Stomach (tissue), 8 donors: ENCODE measurements at regions not wholly inside any gene's neighbourhood (a gene's known extent, or its start where the extent isn't known, plus 50 kb on each side); places are given as distances from the start of the nearest gene placed in this dataset.
"Not testable (repeated sequence)": the region's sequence is repeated elsewhere in the genome, so short reads cannot be mapped to it uniquely, and the experiment has no call there.

Experiments
- DNase-seq, 2 donors: peaks; one replicate each; pipeline versions ENCODE4 v3.0.0 to v3.0.0-alpha.2; 2013 to 2019
- H3K27ac ChIP-seq, 5 donors: fragments of 200-600 bp in 4 of 5; sonication (generic) in 4 of 5; one replicate each; pipeline ENCODE4 v1.5.1; 2013 to 2019; ENCODE audit warnings: mild to moderate bottlenecking in 1 of 5, moderate library complexity in 1 of 5
- H3K27me3 ChIP-seq, 3 donors: fragments of 200-600 bp; sonication (generic); one replicate each; pipeline ENCODE4 v1.5.1; 2017 to 2019; ENCODE audit warnings: mixed run types in 1 of 3
- H3K36me3 ChIP-seq, 4 donors: fragments of 200-600 bp; sonication (generic); 1 replicate in 3 of 4; 2 replicates in 1 of 4; pipeline ENCODE4 v1.5.1; 2016 to 2019
- H3K4me1 ChIP-seq, 4 donors: fragments of 200-600 bp; sonication (generic); one replicate each; pipeline ENCODE4 v1.5.1; 2016 to 2019
- H3K4me3 ChIP-seq, 4 donors: fragments of 200-600 bp; sonication (generic) in 3 of 4; one replicate each; pipeline ENCODE4 v1.5.1; 2016 to 2019; ENCODE audit warnings: mild to moderate bottlenecking in 1 of 4
- H3K9me3 ChIP-seq, 4 donors: fragments of 200-600 bp; sonication (generic); one replicate each; pipeline ENCODE4 v1.5.1; 2016 to 2019
- CTCF ChIP-seq, 7 experiments: fragments of 450-650 bp in 4 of 7; fragments of 200-600 bp in 3 of 7; sonication (generic) in 3 of 7; IDR thresholded peaks; one replicate each; pipeline ENCODE4 v1.5.1; 2016 to 2019; ENCODE audit warnings: antibody characterized with exemption in 7 of 7, control low read depth in 2 of 7, mild to moderate bottlenecking in 1 of 7
- EP300 ChIP-seq: sonication (generic); formaldehyde crosslinking; IDR thresholded peaks from one replicate; pipeline ENCODE4 v1.6.1; 2017; ENCODE audit warnings: antibody characterized with exemption
- POLR2A ChIP-seq, 4 donors: fragments of 450-650 bp; IDR thresholded peaks; one replicate each; pipeline ENCODE4 v1.6.1; 2016; ENCODE audit warnings: antibody characterized with exemption in 4 of 4, control low read depth in 2 of 4, mild to moderate bottlenecking in 1 of 4, moderate library complexity in 1 of 4
- POLR2AphosphoS5 ChIP-seq, 3 donors: sonication (generic); formaldehyde crosslinking; IDR thresholded peaks; one replicate each; pipeline ENCODE4 v1.6.1; 2016; ENCODE audit warnings: antibody characterized with exemption in 3 of 3
- WGBS, 5 donors: extraction: QIAGEN DNeasy Blood & Tissue Kit in 3 of 5; methylation state at CpG; one replicate each; pipeline versions ENCODE4 v1.1.5 to v1.1.7; 2013 to 2018; 5-methylcytosine and 5-hydroxymethylcytosine counted together
- intact Hi-C: fragments of 100-400 bp; cut with DNase I; formaldehyde crosslinking; loops from one replicate; pipeline ENCODE4 v1.15.1; 2023; ENCODE audit warnings: low total_unique reads
- donor health status: healthy with polysubstance abuse.
- donor health status: Bipolar disorder and iron deficiency.
- donor health status: healthy.

GRCh38 chr12:75805320-75805719 is 226.3 kb downstream of the PHLDA1 start:
- TF ChIP-seq POLR2A (IDR thresholded peaks at IDR 0.05) (no peak), EP300 (no peak), POLR2AphosphoS5 (IDR thresholded peaks at IDR 0.05) (no peak), CTCF (IDR thresholded peaks at IDR 0.05) (no peak)
- H3K4me3 ChIP-seq, result no peak overlapping the region
- H3K36me3 ChIP-seq, result no peaks in the 10 kb centered on the region
- no peak overlapping the region for H3K27ac ChIP-seq
- no peak for DNase-seq
- H3K9me3 ChIP-seq, result no peaks in the 10 kb centered on the region
- no peaks in the 10 kb centered on the region for H3K27me3 ChIP-seq
- WGBS, 5 donors, result 76 to 88% (median 81%) methylated on average over 2 of the region's 2 CpGs
- no peaks in the 10 kb centered on the region for H3K4me1 ChIP-seq
- intact Hi-C loops, result no loop called here

GRCh38 chr12:75798136-75798926 is 233.2 kb downstream of the PHLDA1 start:
- Histone ChIP-seq H3K9me3 (no peaks in the 10 kb centered on the region), H3K27me3 (no peaks in the 10 kb centered on the region), H3K27ac (no peak overlapping the region), H3K4me3 (no peak overlapping the region), H3K36me3 (no peaks in the 10 kb centered on the region), H3K4me1 (no peaks in the 10 kb centered on the region)
- no peak for DNase-seq
- no peak for TF ChIP-seq EP300
- no peak for TF ChIP-seq POLR2AphosphoS5 (IDR thresholded peaks at IDR 0.05)
- no peak for TF ChIP-seq CTCF (IDR thresholded peaks at IDR 0.05)
- no peak for TF ChIP-seq POLR2A (IDR thresholded peaks at IDR 0.05)
- intact Hi-C loops, result no loop called here
- 47 to 60% (median 54%) methylated on average over 4 of the region's 4 CpGs for WGBS, 5 donors

GRCh38 chr12:75795125-75795524 is 236.5 kb downstream of the PHLDA1 start:
- intact Hi-C loops, result no loop called here
- no peaks in the 10 kb centered on the region for H3K27me3 ChIP-seq
- DNase-seq, result no peak
- TF ChIP-seq EP300 (no peak), POLR2A (IDR thresholded peaks at IDR 0.05) (no peak), POLR2AphosphoS5 (IDR thresholded peaks at IDR 0.05) (no peak), CTCF (IDR thresholded peaks at IDR 0.05) (no peak)
- H3K36me3 ChIP-seq, result no peaks in the 10 kb centered on the region
- no peaks in the 10 kb centered on the region for H3K4me1 ChIP-seq
- no peaks in the 10 kb centered on the region for H3K9me3 ChIP-seq
- H3K4me3 ChIP-seq, result no peak overlapping the region
- no peak overlapping the region for H3K27ac ChIP-seq

GRCh38 chr12:75792687-75793086 is 238.9 kb downstream of the PHLDA1 start:
- no peaks in the 10 kb centered on the region for H3K4me1 ChIP-seq
- H3K4me3 ChIP-seq, result no peak overlapping the region
- intact Hi-C loops, result no loop called here
- 0% methylated on average over 1 of the region's 1 CpG for WGBS, 5 donors
- no peaks in the 10 kb centered on the region for H3K9me3 ChIP-seq
- TF ChIP-seq POLR2AphosphoS5 (IDR thresholded peaks at IDR 0.05), result no peak
- H3K36me3 ChIP-seq, result no peaks in the 10 kb centered on the region
- no peaks in the 10 kb centered on the region for H3K27me3 ChIP-seq
- no peak overlapping the region for H3K27ac ChIP-seq
- DNase-seq, result no peak

GRCh38 chr12:75790219-75790618 is 241.4 kb downstream of the PHLDA1 start:
- Histone ChIP-seq H3K4me1 (peaks cover 0 to under 1% (median 0%) of the 10 kb centered on the region in 4 donors), H3K9me3 (no peaks in the 10 kb centered on the region), H3K27ac (no peak overlapping the region), H3K4me3 (no peak overlapping the region), H3K36me3 (no peaks in the 10 kb centered on the region), H3K27me3 (no peaks in the 10 kb centered on the region)
- no peak for DNase-seq
- TF ChIP-seq EP300, result no peak
- no peak for TF ChIP-seq CTCF (IDR thresholded peaks at IDR 0.05)
- no peak for TF ChIP-seq POLR2A (IDR thresholded peaks at IDR 0.05)
- no peak for TF ChIP-seq POLR2AphosphoS5 (IDR thresholded peaks at IDR 0.05)
- intact Hi-C loops, result no loop called here

- H3K9me3 ChIP-seq, DNase-seq, H3K27me3 ChIP-seq, H3K27ac ChIP-seq, H3K36me3 ChIP-seq, H3K4me3 ChIP-seq, intact Hi-C loops: not testable (repeated sequence)
- WGBS, 5 donors, result 92 to 100% (median 96%) methylated on average over 2 of the region's 2 CpGs
- peaks cover 8 to 18% (median 11%) of the 10 kb centered on the region in 4 donors for H3K4me1 ChIP-seq
These were observed 244.4 kb downstream of the PHLDA1 start for GRCh38 chr12:75787146-75787545.
